GM18873 (cell line): ENCODE measurements at regions not wholly inside any gene's neighbourhood (a gene's known extent, or its start where the extent isn't known, plus 50 kb on each side); places are given as distances from the start of the nearest gene placed in this dataset.

Experiments
- ATAC-seq: cut with Tn5 transposase; IDR thresholded peaks from one replicate; pipeline ENCODE4 v1.9.1; 2021; ENCODE audit warnings: mild to moderate bottlenecking, moderate library complexity, moderate number of reproducible peaks; ENCODE audit not compliant: unreplicated experiment, low FRiP score

DNA sequence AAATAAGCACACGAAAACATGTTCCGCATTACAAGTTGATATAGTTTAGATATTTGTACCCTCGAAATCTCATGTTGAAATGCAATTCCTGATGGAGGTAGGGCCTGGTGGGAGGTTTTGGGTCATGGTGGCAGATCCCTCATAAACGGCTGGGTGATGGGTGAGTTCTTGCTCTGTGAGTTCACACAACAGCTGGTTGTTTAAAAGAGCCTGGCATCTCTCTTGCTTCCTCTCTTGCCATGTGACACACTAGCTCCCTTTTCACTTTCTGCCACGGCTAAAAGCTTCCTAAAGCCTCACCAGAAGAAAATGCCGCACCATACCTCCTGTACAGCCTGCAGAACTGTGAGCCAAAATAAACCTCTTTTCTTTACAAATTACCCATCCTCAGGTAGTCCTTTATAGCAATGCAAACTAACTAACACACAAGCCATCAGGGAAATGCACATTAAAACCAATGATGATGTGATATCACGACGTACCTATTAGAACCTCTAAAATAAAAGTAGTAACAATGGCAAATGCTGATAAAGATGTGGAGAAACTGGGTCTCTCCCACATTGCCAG lies 188.5 kb downstream of the ANAPC1 start:
- ATAC-seq, result no peak

DNA sequence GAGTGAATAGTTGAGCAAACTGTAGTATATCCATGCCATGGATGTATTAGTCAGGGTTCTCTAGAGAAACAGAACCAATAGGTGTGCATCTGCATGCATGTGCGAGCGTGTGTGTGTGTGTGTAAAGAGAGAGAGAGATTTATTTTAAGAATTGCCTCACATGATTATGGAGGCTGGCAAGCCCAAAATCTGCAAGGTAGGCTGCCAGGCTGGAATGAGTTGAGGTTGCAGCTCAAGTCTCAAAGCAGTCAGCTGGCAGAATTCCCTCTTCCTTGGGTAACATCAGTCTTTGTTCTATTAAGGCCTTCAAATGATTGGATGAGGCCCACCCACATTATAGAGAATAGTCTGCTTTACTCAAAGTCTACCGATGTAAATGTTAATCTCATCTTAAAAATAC lies 187.8 kb downstream of the ANAPC1 start:
- no peak for ATAC-seq

DNA sequence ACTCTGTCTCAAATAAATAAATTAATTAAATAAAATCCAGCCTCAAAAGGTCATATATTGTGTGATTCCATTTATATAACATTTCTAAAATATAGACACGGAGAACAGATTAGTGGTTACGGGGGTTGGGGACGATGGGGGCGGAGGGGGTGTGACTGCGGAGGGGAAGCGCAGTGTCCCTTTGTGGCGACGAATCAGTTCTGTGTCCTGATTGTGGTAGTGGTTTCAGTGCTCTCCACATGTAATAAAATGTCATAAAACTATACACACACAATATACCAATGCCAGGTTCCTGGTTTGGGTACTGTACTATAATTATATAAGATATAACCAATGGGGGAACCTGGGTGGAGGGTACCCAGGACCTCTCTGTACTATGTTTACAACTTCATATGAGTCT lies 186.4 kb downstream of the ANAPC1 start:
- ATAC-seq, result no peak

- ATAC-seq, result no peak
Measured at GRCh38 chr2:111698089-111698488, 185.9 kb downstream of the ANAPC1 start.

- ATAC-seq, result no peak
Measured at GRCh38 chr2:111698743-111699554, 185.0 kb downstream of the ANAPC1 start.

DNA sequence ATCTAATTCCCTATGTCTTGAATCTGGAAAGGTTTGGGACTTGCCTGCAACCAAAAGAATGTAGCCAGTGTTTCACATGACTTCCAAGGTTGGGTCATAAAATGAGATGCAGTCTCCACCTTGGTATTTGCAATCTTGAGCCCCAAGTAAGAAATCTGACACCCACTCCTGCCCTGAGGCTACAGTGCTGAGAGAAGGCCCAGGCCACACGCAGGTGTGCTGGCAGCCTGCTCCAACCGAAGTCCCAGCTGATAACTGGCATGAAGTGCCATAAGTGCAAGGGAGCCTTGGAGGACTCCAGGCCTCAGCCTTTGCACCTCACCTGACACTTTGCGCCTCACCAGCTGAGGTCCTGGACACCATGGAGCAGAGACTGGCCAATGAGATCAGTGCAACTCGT lies 182.7 kb downstream of the ANAPC1 start:
- ATAC-seq, result no peak

DNA sequence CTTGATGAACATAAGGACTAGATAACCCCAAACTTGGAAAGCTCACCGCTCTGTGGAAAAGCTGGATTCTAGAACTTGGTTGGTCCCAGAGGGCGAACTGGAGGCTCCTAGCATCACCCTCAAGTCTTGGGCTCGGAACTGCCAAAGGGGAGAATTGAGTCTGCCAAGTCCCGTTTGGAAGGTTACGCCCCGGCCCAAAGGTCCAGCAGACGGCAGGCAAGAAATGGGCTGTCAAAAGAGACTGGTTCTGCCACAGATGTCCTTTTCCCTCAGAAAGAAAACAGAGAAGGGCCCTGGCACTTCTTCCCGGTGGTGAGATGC lies 182.2 kb downstream of the ANAPC1 start:
- no peak for ATAC-seq

GRCh38 chr2:111702119-111702803 lies 181.7 kb downstream of the ANAPC1 start:
- no peak for ATAC-seq

GRCh38 chr2:111702804-111703196 lies 181.2 kb downstream of the ANAPC1 start:
- ATAC-seq, result no peak

- no peak for ATAC-seq
Measured at GRCh38 chr2:111703759-111704158, 180.2 kb downstream of the ANAPC1 start.

GRCh38 chr2:111704246-111704645 lies 179.7 kb downstream of the ANAPC1 start:
- no peak for ATAC-seq

GRCh38 chr2:111705239-111705638 lies 178.8 kb downstream of the ANAPC1 start:
- no peak for ATAC-seq

DNA sequence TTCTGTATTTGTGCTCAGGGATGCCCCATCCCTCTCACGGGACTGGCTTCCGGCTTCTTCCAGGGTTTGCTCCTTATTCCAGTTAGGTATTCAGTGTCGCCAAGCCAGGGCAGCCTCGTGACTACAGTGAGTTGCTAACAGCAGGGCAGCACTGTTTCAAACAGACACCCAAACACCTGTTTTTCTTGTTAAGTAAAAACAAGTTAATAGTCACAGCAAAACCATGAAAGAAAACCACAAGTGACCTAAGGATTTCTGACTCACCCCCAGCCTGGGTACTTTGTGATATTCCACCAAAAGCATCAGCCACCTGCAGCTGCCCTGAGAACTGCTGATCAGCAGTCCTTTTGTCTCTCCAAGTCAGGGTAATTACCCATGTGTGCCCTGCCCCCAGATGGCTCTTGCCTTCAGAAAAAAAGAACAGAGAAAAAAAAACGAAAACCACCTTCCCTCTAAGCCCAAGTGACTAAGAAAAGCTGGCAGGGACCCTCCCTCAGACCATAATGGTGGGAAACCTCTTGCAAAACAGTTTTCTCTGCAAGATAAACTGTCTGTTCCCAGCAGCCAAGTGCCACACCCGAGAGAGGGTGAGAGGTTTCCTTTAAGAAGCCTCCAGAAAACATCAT lies 178.2 kb downstream of the ANAPC1 start:
- ATAC-seq, result peak; percentile 87

GRCh38 chr2:111706481-111707001 lies 177.5 kb downstream of the ANAPC1 start:
- ATAC-seq, result peak; percentile 1

DNA sequence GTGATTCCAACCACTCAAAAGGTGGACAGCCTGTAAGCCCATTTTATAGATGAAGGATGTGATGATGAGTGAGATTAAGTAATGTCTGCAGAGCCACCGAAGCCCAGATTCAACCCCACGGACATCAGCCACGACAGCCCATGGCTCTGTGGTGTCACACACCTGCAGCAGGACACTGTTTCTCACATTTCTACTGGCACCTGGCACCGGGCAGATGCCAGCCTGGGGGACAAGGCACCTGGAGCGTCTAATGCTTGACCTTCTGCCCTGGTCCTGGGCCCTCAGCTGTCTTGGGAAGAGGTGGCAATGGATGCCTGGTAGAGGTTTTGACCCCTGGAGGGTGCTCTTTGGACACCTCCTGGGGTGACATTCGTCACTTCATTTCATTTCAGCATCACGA lies 176.3 kb downstream of the ANAPC1 start:
- ATAC-seq, result no peak

DNA sequence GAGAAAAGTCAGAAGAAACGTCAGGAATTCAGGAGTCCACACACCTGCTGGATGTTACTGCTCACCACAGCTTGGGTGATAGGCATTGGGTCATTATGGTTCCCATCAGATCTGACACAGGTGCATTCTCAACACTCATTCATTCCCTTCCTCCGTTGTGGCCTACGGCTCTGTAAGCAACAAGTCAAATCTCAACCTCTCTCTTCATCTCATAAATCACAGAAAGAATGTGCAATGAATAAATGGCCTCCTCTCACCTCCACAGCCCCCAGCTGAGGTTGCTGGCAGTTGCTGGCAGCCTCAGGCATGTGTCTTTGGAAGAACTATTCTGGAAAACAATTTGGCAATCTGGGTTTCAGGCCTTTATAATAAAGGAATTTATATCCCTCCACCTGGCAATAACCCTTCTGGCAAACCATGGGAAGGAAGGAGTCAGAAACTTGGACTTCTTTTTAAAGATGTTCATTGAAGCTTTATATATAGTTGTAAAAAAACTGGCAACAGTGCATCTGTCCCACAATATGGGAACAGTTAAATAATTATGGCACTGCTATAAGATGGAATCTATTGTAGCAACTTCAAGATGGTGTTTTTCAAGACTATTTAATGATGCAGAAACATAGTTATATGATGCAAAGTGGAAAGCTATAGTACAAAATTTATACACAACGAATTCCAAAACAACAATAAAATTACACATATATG lies 175.4 kb downstream of the ANAPC1 start:
- no peak for ATAC-seq

- no peak for ATAC-seq
Measured at GRCh38 chr2:111709321-111709720, 174.7 kb downstream of the ANAPC1 start.

DNA sequence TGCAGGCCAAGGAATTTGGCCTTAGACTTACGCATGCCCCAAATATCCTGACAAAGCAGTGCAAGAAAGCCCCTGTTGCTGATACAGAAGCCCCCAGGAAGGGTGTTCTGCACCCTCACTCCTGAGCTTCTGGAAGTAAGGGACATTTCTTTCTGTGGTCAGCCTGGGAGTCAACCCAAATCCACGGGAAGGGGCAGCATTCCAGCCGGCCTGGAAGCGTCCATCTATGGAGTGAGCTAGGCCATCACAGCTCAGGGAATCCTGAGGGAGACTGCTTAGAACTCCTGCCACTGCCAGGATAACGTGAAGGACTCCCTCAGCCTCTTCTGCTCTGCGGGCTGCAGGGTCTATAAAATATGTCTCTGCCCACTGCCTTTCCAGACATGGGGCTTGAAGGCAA lies 173.9 kb downstream of the ANAPC1 start:
- ATAC-seq, result no peak

- no peak for ATAC-seq
Measured at GRCh38 chr2:111710613-111711012, 173.4 kb downstream of the ANAPC1 start.

- no peak for ATAC-seq
Measured at GRCh38 chr2:111711270-111711669, 172.7 kb downstream of the ANAPC1 start.

DNA sequence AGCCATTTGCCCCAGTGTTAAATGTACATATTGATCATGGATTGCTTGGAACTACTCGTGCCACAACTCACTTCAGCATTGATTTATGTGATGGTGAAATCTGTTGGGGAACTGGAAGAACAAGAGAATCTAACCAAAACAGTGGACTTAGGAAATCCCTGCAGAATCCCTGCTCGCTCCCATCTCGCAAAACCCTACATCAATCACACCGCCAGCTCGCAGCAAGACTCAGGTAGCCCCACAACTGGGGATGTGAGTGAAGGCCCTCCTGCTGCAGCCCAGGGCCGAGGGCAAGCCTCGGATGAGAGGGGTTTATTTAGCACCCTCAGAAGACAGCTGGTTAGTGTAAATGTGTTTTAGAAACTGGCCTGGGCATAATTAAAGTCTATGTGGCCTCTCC lies 171.6 kb downstream of the ANAPC1 start:
- ATAC-seq, result no peak
